Vagina (tissue), 2 donors: ENCODE measurements at regions not wholly inside any gene's neighbourhood (a gene's known extent, or its start where the extent isn't known, plus 50 kb on each side); places are given as distances from the start of the nearest gene placed in this dataset.

ENCODE experiments used
- DNase-seq, 2 donors: peaks; one replicate each; pipeline ENCODE4 v3.0.0-alpha.2; 2017; ENCODE audit errors: extremely low spot score in 2 of 2
- H3K27ac ChIP-seq: fragments of 200-600 bp; sonication (generic); one replicate; pipeline ENCODE4 v1.5.1; 2019
- H3K27me3 ChIP-seq: fragments of 200-600 bp; sonication (generic); one replicate; pipeline ENCODE4 v1.5.1; 2019
- H3K36me3 ChIP-seq, 2 donors: fragments of 200-600 bp; sonication (generic); one replicate each; pipeline ENCODE4 v1.5.1; 2017 to 2019
- H3K4me1 ChIP-seq: fragments of 200-600 bp; sonication (generic); one replicate; pipeline ENCODE4 v1.5.1; 2019
- H3K4me3 ChIP-seq, 2 donors: fragments of 200-600 bp; sonication (generic); 1 replicate in 1 of 2; 2 replicates in 1 of 2; pipeline ENCODE4 v1.5.1; 2016 to 2019
- H3K9me3 ChIP-seq: fragments of 200-600 bp; sonication (generic); one replicate; pipeline ENCODE4 v1.5.1; 2019
- POLR2A ChIP-seq, 2 donors: fragments of 450-650 bp; IDR thresholded peaks; one replicate each; pipeline ENCODE4 v1.6.1; 2017; ENCODE audit warnings: antibody characterized with exemption in 2 of 2, mild to moderate bottlenecking in 2 of 2, moderate library complexity in 2 of 2
- POLR2AphosphoS5 ChIP-seq, 2 donors: sonication (generic); formaldehyde crosslinking; IDR thresholded peaks; one replicate each; pipeline ENCODE4 v1.9.0; 2017; ENCODE audit warnings: antibody characterized with exemption in 2 of 2, mild to moderate bottlenecking in 2 of 2, low read depth in 1 of 2; ENCODE audit not compliant: insufficient read depth in 1 of 2
- intact Hi-C: fragments of 100-400 bp; cut with DNase I; formaldehyde crosslinking; loops from one replicate; pipeline ENCODE4 v1.15.1; 2023
- TF ChIP-seq, protein P1 (sequence below), 3 experiments: fragments of 450-650 bp in 2 of 3; fragments of 200-600 bp in 1 of 3; sonication (generic) in 1 of 3; IDR thresholded peaks; one replicate each; pipeline ENCODE4 v1.5.1; 2017 to 2019; ENCODE audit warnings: antibody characterized with exemption in 3 of 3, mild to moderate bottlenecking in 2 of 3, moderate library complexity in 2 of 3

DNA sequence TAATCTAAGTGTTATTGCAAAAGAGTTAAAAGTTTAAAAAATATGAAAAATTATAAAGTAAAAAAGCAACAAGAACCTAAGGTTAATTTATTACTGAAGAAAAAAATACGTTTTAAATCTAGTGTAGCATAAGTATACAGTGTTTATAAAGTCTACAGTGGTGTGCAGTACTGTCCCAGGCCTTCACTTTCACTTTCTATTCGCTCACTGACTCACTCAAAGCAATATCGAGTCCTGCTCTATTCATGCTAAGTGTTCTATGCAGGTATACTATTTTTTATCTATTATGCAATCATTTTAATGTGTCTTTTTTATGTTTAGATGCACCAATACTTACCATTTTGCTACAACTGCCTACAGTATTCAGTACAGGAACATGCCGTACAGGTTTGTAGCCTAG, 113.0 kb downstream of the MANEA start:
- intact Hi-C loops, result no loop called here
- Histone ChIP-seq H3K9me3 (no peaks in the 10 kb centered on the region), H3K36me3 (no peaks in the 10 kb centered on the region), H3K4me1 (no peaks in the 10 kb centered on the region), H3K27me3 (no peaks in the 10 kb centered on the region), H3K27ac (no peak overlapping the region), H3K4me3 (no peak overlapping the region)
- no peak for DNase-seq
- TF ChIP-seq POLR2AphosphoS5 (IDR thresholded peaks at IDR 0.05; ENCODE audit: insufficient read depth in 1 of 2, low read depth in 1 of 2), result no peak
- TF ChIP-seq, protein P1, sequence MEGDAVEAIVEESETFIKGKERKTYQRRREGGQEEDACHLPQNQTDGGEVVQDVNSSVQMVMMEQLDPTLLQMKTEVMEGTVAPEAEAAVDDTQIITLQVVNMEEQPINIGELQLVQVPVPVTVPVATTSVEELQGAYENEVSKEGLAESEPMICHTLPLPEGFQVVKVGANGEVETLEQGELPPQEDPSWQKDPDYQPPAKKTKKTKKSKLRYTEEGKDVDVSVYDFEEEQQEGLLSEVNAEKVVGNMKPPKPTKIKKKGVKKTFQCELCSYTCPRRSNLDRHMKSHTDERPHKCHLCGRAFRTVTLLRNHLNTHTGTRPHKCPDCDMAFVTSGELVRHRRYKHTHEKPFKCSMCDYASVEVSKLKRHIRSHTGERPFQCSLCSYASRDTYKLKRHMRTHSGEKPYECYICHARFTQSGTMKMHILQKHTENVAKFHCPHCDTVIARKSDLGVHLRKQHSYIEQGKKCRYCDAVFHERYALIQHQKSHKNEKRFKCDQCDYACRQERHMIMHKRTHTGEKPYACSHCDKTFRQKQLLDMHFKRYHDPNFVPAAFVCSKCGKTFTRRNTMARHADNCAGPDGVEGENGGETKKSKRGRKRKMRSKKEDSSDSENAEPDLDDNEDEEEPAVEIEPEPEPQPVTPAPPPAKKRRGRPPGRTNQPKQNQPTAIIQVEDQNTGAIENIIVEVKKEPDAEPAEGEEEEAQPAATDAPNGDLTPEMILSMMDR (IDR thresholded peaks at IDR 0.05), result no peak
- TF ChIP-seq POLR2A (IDR thresholded peaks at IDR 0.05), result no peak

- no peaks in the 10 kb centered on the region for H3K9me3 ChIP-seq
- intact Hi-C loops, result no loop called here
- H3K27ac ChIP-seq, result no peak overlapping the region
- no peaks in the 10 kb centered on the region for H3K4me1 ChIP-seq
- DNase-seq, result no peak
- no peak overlapping the region for H3K4me3 ChIP-seq
- H3K36me3 ChIP-seq, result no peaks in the 10 kb centered on the region
- no peak for TF ChIP-seq POLR2AphosphoS5 (IDR thresholded peaks at IDR 0.05; ENCODE audit: insufficient read depth in 1 of 2, low read depth in 1 of 2)
- no peak for TF ChIP-seq POLR2A (IDR thresholded peaks at IDR 0.05)
- TF ChIP-seq, protein P1 (IDR thresholded peaks at IDR 0.05), result no peak
- no peaks in the 10 kb centered on the region for H3K27me3 ChIP-seq
Observed at GRCh38 chr6:95693108-95693507, 115.8 kb downstream of the MANEA start.

DNA sequence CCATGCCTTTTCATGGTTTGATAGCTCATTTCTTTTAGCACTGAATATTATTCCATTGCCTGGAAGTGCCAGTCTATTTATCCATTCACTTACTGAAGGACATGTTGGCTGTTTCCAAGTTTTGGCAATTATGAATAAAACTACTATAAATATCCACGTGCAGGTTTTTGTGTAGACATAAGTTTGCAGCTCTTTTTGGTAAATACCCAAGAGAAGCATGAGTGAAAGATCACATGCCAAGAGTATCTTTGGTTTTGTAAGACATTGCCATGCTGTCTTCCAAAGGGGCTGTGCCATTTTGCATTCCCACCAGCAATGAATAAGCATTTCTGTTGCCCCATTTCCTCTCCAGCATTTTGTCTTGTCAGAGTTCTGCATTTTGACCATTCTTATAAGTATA, 120.9 kb downstream of the MANEA start:
- Histone ChIP-seq H3K27ac (no peak overlapping the region), H3K27me3 (no peaks in the 10 kb centered on the region), H3K36me3 (no peaks in the 10 kb centered on the region), H3K4me1 (no peaks in the 10 kb centered on the region), H3K4me3 (no peak overlapping the region), H3K9me3 (no peaks in the 10 kb centered on the region)
- intact Hi-C loops, result no loop called here
- TF ChIP-seq POLR2AphosphoS5 (IDR thresholded peaks at IDR 0.05; ENCODE audit: insufficient read depth in 1 of 2, low read depth in 1 of 2) (no peak), POLR2A (IDR thresholded peaks at IDR 0.05) (no peak)
- TF ChIP-seq, protein P1 (IDR thresholded peaks at IDR 0.05), result no peak
- DNase-seq, result no peak

- DNase-seq, result no peak
- H3K36me3 ChIP-seq, result no peaks in the 10 kb centered on the region
- TF ChIP-seq, protein P1 (IDR thresholded peaks at IDR 0.05), result no peak
- no peak for TF ChIP-seq POLR2A (IDR thresholded peaks at IDR 0.05)
- H3K27me3 ChIP-seq, result no peaks in the 10 kb centered on the region
- intact Hi-C loops, result no loop called here
- no peaks in the 10 kb centered on the region for H3K4me1 ChIP-seq
- no peaks in the 10 kb centered on the region for H3K9me3 ChIP-seq
- no peak overlapping the region for H3K27ac ChIP-seq
- no peak overlapping the region for H3K4me3 ChIP-seq
Observed at GRCh38 chr6:95723638-95724037, 146.3 kb downstream of the MANEA start.

- TF ChIP-seq POLR2AphosphoS5 (IDR thresholded peaks at IDR 0.05; ENCODE audit: insufficient read depth in 1 of 2, low read depth in 1 of 2) (no peak), POLR2A (IDR thresholded peaks at IDR 0.05) (no peak)
- TF ChIP-seq, protein P1 (IDR thresholded peaks at IDR 0.05), result no peak
- intact Hi-C loops, result no loop called here
- H3K4me3 ChIP-seq, result no peak overlapping the region
- DNase-seq, result no peak
- no peaks in the 10 kb centered on the region for H3K36me3 ChIP-seq
- no peaks in the 10 kb centered on the region for H3K27me3 ChIP-seq
- H3K4me1 ChIP-seq, result no peaks in the 10 kb centered on the region
- no peak overlapping the region for H3K27ac ChIP-seq
- no peaks in the 10 kb centered on the region for H3K9me3 ChIP-seq
Observed at GRCh38 chr6:95725344-95725743, 148.0 kb downstream of the MANEA start.
